NCI-H2171 (cell line): ENCODE measurements at regions not wholly inside any gene's neighbourhood (a gene's known extent, or its start where the extent isn't known, plus 50 kb on each side); places are given as distances from the start of the nearest gene placed in this dataset.

Source experiments
- DNase-seq: peaks from one replicate; lab custom pipeline; 2025; lab: John Stamatoyannopoulos, UW

- DNase-seq: no peak
Measured at GRCh38 chr2:165033402-165033801, 78.1 kb upstream of the SLC38A11 start.

GRCh38 chr2:165032559-165032958 is 77.2 kb upstream of the SLC38A11 start:
- DNase-seq: no peak

GRCh38 chr2:165024199-165024598 is 68.9 kb upstream of the SLC38A11 start:
- no peak for DNase-seq

- DNase-seq: no peak
Measured at GRCh38 chr2:165022781-165023180, 67.5 kb upstream of the SLC38A11 start.

- no peak for DNase-seq
Measured at GRCh38 chr2:165017966-165018596, 62.8 kb upstream of the SLC38A11 start.

- peak; percentile 36 for DNase-seq
Measured at GRCh38 chr2:165016772-165017411, 61.6 kb upstream of the SLC38A11 start.

GRCh38 chr2:165015052-165015642 is 59.8 kb upstream of the SLC38A11 start:
- peak; percentile 26 for DNase-seq

GRCh38 chr2:165013944-165014619 is 58.8 kb upstream of the SLC38A11 start:
- no peak for DNase-seq

GRCh38 chr2:165011199-165011598 is 55.9 kb upstream of the SLC38A11 start:
- no peak for DNase-seq

GRCh38 chr2:165010556-165010955 is 55.2 kb upstream of the SLC38A11 start:
- DNase-seq: no peak

GRCh38 chr2:165009466-165009865 is 54.1 kb upstream of the SLC38A11 start:
- DNase-seq: no peak

GRCh38 chr2:165008730-165009315 is 53.5 kb upstream of the SLC38A11 start:
- DNase-seq: no peak

- DNase-seq: no peak
Measured at GRCh38 chr2:165007161-165007744, 51.9 kb upstream of the SLC38A11 start.
